ENCODE measurements at regions not wholly inside any gene's neighbourhood (a gene's known extent, or its start where the extent isn't known, plus 50 kb on each side); places are given as distances from the start of the nearest gene placed in this dataset.
"Not testable (repeated sequence)": the region's sequence is repeated elsewhere in the genome, so short reads cannot be mapped to it uniquely, and the experiment has no call there.

DNA sequence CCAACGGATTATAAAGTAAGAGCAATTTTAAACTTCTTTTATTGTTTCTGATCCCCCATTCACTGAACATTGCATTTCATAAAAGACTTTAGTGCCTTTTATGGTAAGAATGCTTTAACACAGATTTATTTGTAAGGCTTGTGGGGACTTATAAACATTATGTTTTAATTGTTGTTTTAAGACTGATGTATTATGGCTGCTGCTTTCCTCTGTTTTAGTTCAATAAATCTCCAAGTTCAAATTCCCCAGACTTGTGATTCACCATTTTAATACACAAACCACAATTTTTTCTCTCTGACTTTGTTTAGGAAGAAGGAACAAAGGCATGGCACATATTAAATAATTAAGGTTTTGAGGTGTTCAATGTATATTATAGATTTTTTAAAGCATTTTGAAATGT is 753.3 kb downstream of the SLC6A15 start:
- no peak overlapping the region for H3K4me3 ChIP-seq (ENCODE audit: low read depth, low read length)
- TF ChIP-seq CTCF (IDR thresholded peaks at IDR 0.05; ENCODE audit: low read depth, low read length, missing control alignments): no peak
- no peak for DNase-seq (ENCODE audit: low read depth)

DNA sequence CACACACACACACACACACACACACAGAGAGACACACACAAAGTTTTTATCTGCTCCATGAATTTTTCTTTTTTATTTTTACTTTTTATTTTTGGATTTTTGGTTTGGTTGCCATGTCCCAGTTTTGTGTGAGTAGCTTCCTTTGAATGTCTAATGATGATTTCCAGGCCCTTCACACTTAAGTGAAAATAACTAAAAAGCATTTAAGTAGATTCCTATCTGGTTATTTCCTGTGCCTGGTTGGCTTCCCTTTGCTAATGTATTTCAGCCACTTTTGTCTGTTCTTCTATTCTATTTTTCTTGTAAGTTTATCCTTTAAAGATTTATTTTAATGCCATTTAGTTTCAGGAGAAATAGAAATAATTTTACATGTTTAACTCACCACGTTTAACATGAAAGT is 755.4 kb downstream of the SLC6A15 start:
- TF ChIP-seq CTCF (IDR thresholded peaks at IDR 0.05; ENCODE audit: low read depth, low read length, missing control alignments): no peak
- no peak overlapping the region for H3K4me3 ChIP-seq (ENCODE audit: low read depth, low read length)
- no peak for DNase-seq (ENCODE audit: low read depth)

GRCh38 chr12:84154991-84155930 is 757.3 kb downstream of the SLC6A15 start:
- H3K4me3 ChIP-seq (ENCODE audit: low read depth, low read length); DNase-seq (ENCODE audit: low read depth): not testable (repeated sequence)

DNA sequence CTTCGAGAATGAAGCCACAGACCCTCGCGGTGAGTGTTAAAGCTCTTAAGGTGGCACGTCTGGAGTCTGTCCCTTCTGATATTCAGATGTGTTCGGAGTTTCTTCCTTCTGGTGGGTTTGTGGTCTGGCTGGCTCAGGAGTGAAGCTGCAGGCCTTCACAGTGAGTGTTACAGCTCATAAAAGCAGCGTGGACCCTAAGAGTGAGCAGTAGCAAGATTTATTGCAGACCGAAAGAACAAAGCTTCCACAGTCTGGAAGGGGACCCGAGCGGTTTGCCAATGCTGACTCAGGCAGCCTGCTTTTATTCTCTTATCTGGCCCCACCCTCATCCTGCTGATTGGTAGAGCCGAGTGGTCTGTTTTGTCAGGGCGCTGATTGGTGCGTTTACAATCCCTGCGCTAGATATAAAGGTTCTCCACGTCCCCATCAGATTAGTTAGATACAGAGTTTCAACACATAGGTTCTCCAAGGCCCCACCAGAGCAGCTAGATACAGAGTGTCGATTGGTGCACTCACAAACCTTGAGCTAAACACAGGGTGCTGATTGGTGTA is 758.1 kb downstream of the SLC6A15 start:
- not testable (repeated sequence) for DNase-seq (ENCODE audit: low read depth)

DNA sequence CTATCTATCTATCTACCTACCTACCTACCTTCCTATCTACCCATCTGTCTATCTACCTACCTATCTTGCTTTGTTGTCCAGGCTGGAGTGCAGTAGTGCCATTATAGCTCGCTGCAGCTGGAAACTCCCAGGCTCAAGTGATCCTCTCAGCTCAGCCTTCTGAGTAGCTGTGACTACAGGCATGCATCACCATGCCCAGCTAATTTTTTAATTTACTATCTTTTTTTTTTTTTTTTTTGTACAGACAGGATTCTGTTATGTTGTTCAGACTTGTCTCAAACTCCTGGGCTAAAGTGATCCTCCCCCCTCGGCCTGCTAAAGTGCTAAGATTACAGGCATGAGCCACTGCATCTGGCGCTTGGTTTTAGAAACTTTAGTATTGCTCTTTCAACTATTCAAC is 762.4 kb downstream of the SLC6A15 start:
- H3K4me3 ChIP-seq (ENCODE audit: low read depth, low read length): no peak overlapping the region
- no peak for DNase-seq (ENCODE audit: low read depth)
- TF ChIP-seq CTCF (IDR thresholded peaks at IDR 0.05; ENCODE audit: low read depth, low read length, missing control alignments): no peak

More for the DNA sequence above, 758.1 kb downstream of the SLC6A15 start:
- H3K4me3 ChIP-seq (ENCODE audit: low read depth, low read length): not testable (repeated sequence)

- TF ChIP-seq CTCF (IDR thresholded peaks at IDR 0.05; ENCODE audit: low read depth, low read length, missing control alignments): no peak
- DNase-seq (ENCODE audit: low read depth): no peak
These were observed 764.3 kb downstream of the SLC6A15 start for GRCh38 chr12:84148335-84148734.

GRCh38 chr12:84136862-84137367 is 775.7 kb downstream of the SLC6A15 start:
- no peak overlapping the region for H3K4me3 ChIP-seq (ENCODE audit: low read depth, low read length)
- TF ChIP-seq CTCF (IDR thresholded peaks at IDR 0.05; ENCODE audit: low read depth, low read length, missing control alignments): no peak
- no peak for DNase-seq (ENCODE audit: low read depth)

More at GRCh38 chr12:84148335-84148734, 764.3 kb downstream of the SLC6A15 start:
- H3K4me3 ChIP-seq (ENCODE audit: low read depth, low read length): no peak overlapping the region
